ENCODE measurements at regions not wholly inside any gene's neighbourhood (a gene's known extent, or its start where the extent isn't known, plus 50 kb on each side); places are given as distances from the start of the nearest gene placed in this dataset.

GRCh38 chr7:26514633-26515032 lies 223.0 kb downstream of the SNX10 start:
- TF ChIP-seq POLR2A (IDR thresholded peaks at IDR 0.05) (no peak), POLR2AphosphoS5 (IDR thresholded peaks at IDR 0.05) (no peak)
- TF ChIP-seq, protein P1, sequence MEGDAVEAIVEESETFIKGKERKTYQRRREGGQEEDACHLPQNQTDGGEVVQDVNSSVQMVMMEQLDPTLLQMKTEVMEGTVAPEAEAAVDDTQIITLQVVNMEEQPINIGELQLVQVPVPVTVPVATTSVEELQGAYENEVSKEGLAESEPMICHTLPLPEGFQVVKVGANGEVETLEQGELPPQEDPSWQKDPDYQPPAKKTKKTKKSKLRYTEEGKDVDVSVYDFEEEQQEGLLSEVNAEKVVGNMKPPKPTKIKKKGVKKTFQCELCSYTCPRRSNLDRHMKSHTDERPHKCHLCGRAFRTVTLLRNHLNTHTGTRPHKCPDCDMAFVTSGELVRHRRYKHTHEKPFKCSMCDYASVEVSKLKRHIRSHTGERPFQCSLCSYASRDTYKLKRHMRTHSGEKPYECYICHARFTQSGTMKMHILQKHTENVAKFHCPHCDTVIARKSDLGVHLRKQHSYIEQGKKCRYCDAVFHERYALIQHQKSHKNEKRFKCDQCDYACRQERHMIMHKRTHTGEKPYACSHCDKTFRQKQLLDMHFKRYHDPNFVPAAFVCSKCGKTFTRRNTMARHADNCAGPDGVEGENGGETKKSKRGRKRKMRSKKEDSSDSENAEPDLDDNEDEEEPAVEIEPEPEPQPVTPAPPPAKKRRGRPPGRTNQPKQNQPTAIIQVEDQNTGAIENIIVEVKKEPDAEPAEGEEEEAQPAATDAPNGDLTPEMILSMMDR (IDR thresholded peaks at IDR 0.05) = no peak

Measured in prostate gland (tissue), 2 donors.